HG03066 (cell line): ENCODE measurements at regions not wholly inside any gene's neighbourhood (a gene's known extent, or its start where the extent isn't known, plus 50 kb on each side); places are given as distances from the start of the nearest gene placed in this dataset.

Experiments used
- ATAC-seq: cut with Tn5 transposase; IDR thresholded peaks from one replicate; pipeline ENCODE4 v1.9.1; 2021; ENCODE audit warnings: low read depth; ENCODE audit not compliant: unreplicated experiment

DNA sequence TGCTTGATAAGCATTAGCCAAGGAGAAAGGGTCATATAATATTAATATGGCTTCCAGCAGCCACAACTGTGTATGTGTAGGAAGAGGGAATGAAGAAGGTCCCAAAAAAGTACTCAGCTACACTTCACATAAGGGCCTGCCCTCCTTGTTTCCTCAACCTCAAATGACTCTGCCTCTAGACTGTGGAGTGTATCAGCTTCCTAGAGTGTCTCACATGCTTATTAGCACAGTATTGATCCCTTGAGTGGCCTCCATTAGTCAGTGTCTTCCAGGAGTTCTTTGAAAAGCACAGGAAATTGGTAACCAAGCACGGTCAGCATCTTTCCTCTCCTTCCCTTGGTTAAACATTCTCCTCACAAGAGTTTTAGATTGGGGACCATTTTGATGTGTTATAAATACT, 190.4 kb upstream of the ATP10B start:
- ATAC-seq = no peak

- no peak for ATAC-seq
Measured at GRCh38 chr5:161040818-161041217, 188.8 kb upstream of the ATP10B start.

- no peak for ATAC-seq
Measured at GRCh38 chr5:161036296-161036695, 184.3 kb upstream of the ATP10B start.

DNA sequence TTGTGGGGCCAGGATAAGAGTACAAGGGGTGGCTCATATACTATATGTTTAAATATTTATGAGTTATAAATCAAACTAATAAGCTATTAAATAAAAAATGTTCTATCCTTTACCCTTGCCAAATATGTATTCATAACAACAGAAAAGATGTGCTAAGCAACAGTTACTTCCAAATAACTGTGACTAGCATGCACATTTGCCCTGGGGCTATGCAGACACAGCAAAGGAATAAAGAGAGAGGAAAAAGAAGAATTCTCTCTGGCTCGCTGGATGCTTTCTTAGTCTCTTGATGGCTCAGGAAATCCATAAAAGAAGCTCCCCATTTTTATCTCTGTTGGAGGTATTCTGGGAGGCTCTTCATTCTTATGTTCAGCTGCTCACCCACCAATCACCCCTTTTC, 182.4 kb upstream of the ATP10B start:
- ATAC-seq = no peak

DNA sequence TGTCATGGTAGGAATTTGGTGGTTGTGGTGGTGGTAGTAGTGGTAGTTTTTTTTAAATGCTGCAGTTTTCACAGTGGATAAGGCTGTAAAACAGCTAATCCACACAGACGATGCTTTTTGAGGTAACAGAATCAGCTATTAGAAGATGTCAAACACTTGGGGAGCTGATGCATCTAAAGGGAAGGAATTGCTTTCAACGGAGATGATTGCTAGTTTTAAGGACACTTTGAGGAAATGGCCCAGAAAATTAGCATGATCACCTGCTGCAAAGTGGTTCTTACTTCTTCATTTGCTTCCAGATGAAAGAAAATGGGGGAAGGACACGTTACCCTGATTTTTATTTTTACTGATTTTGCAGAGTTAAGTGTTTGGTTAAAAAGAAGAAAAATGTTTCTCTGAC, 178.2 kb upstream of the ATP10B start:
- ATAC-seq = no peak

GRCh38 chr5:161027763-161028162, 175.8 kb upstream of the ATP10B start:
- no peak for ATAC-seq

GRCh38 chr5:161023551-161023950, 171.5 kb upstream of the ATP10B start:
- ATAC-seq = no peak

- ATAC-seq = no peak
Measured at GRCh38 chr5:161022151-161022550, 170.1 kb upstream of the ATP10B start.

- no peak for ATAC-seq
Measured at GRCh38 chr5:161009817-161010216, 157.8 kb upstream of the ATP10B start.

DNA sequence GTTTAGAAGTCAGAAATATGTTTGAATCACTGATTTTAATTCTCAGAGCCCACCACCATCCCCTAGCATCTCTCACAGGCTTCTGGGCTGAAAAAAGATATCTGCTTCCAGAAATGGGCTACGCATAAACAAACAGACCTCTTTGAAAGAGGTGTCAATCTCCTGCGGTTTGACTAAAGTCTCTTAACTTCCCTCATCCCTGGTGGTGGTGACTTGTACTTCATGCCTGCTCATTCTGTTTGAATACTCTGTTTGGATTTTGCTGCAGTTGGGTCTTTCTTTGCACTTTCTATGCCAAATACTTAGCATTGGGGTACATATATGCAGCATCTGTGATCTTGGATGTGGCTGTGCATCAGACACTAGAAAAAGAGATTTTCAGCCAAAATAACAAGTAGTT, 157.2 kb upstream of the ATP10B start:
- ATAC-seq = no peak

GRCh38 chr5:161007879-161008278, 155.9 kb upstream of the ATP10B start:
- no peak for ATAC-seq

DNA sequence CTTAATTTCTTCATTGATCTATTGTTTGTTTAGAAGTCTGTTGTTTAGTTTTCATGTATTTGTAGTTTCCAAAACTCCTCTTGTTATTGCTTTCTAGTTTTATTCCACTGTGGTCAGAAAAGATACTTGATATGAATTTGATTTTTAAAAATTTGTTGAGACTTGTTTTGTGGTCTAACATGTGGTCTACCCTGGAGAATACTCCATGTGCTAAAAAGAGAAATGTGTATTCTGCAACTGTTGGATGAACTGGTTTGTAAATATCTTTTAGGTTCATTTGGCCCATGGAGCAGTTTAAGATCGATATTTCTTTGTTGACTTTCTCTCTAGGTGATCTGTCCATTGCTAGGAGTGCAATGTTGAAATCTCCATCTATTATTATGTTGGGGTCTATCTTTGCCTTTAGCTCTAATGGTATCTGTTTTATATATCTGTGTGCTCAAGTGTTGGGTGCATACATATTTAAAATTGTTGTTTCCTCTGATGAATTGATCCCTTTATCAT, 150.6 kb upstream of the ATP10B start:
- no peak for ATAC-seq

GRCh38 chr5:161001604-161002003, 149.6 kb upstream of the ATP10B start:
- peak; percentile 56 for ATAC-seq

- ATAC-seq = peak; percentile 43
Measured at GRCh38 chr5:161001142-161001541, 149.1 kb upstream of the ATP10B start.

DNA sequence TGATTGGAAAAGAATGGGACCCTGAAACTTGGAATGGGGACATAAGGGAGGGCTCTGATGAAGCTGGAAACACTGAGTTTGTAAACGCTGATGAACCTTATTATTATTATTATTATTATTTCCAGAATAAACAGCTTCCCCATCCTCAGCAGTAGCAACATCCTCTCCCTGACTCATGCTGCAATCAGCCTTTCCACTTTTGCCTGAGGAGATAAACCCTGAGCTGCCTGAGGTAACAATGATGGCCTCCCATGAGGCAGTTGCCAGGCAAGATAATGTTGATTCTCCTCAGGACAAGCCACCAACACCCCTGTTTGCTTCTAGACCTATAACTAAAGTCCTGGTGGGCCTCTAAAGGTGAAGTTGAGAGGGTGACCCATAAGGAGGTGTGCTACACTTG, 139.2 kb upstream of the ATP10B start:
- no peak for ATAC-seq

- ATAC-seq = no peak
Measured at GRCh38 chr5:160979385-160979784, 127.4 kb upstream of the ATP10B start.

GRCh38 chr5:160978944-160979343, 126.9 kb upstream of the ATP10B start:
- peak; percentile 54 for ATAC-seq

DNA sequence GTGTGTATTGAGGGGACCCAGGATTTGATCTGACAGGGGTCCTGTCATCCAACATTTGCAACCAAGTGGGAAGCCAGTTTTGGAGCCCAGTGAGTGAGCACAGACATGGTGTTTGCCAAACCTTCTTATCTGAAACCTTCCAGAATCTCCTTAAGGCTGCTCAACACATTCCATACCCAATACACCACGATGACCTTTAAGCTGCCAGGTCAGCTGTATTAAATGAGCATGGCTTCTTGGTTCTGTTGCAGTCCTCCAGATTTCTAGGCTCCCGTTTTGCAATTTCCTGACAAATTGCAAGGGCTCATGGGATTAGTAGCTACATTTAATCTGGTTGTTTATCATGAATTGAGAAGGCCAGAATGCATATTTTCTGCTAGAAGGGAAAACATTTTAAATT, 124.2 kb upstream of the ATP10B start:
- no peak for ATAC-seq

DNA sequence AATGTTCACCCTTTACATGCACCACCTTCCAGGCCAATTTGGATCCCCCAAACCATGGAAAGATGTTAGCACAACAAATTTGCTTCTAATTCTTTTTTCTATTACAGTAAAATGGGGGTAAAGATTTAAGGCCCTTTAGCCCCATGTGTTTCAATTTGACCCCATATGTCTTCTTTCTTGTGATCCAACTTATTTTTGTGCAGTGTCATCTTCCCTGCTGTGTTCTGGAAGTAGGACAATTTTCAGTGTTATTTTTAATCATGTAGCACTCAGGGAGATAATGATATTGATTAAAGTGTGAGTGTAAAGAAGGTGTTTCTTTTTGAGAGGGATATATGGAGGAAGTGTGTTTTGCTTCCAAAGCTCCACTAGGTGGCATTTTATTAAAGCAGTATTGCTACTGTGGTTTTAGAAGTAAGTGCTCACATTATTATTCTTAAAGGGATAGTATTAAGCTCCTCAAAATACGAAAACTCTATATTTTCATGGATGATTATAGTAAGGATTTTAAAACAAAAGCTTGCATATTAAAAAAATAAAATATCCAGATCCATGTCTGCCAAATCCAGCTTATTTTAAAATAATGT, 118.7 kb upstream of the ATP10B start:
- no peak for ATAC-seq

DNA sequence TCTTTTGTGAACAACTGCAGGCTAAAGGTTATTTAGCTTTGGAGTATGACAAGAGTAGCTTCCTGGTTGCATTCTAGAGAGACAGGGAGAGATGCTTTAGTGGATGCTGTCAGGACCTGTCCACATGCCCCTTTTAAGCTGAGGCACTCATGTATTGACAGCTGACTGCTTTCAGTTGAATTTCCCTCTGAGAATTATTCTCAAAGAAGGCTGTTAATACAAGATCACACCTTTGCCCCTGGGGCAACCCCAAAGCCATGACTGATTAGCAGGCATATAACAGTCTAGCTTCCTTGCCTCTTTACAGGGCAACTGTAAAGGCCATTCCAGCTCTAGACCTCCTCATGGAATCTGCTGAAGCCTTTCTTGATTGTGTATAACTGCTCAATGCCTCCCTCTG, 117.6 kb upstream of the ATP10B start:
- no peak for ATAC-seq

DNA sequence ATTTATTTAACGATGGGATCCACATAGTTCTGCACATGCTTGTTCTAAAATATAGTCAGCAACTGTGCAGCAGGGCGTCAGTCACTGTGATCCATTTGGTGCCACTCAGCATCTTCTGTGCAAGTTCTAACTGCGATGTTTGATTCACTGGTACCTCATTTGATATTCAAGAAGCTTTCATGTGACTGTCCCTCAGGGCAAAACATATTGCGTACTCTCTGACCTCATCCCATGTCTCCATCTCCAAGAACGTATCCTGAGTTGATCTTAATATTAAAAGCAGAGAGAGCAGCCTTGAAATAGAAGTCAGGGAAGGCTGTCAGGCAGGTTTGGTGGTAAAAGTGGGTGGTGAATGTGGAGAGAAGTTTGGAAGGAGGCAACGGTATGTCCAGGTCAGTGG, 116.5 kb upstream of the ATP10B start:
- no peak for ATAC-seq

GRCh38 chr5:160966921-160967320, 114.9 kb upstream of the ATP10B start:
- ATAC-seq = no peak

DNA sequence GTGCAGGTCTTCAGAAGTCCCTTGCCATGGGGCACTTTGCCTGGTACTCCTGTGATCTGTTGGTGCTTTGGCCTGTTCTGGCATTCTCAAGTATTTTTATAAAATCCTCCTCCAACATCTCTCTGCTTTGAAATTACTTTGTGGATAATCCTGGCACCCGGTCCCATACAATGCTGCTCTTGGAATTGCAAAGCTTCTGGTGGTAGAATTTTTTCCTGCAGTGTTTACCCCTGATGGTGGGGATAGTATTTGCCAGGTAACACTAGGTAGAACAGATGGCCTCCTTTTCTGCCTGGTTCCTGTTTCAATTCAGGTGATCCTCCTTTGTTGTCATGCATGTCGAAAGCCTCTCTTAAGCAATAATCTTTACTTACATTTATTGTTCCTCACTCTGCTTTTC, 109.8 kb upstream of the ATP10B start:
- ATAC-seq = no peak
